Adrenal gland (tissue), 5 donors: ENCODE measurements at regions not wholly inside any gene's neighbourhood (a gene's known extent, or its start where the extent isn't known, plus 50 kb on each side); places are given as distances from the start of the nearest gene placed in this dataset.

Source experiments
- CTCF ChIP-seq, 6 experiments: fragments of 450-650 bp in 4 of 6; fragments of 200-600 bp in 2 of 6; sonication (generic) in 1 of 6; IDR thresholded peaks; 1 replicate in 5 of 6; 2 replicates in 1 of 6; pipeline versions ENCODE4 v1.5.1 to v1.8.0; 2016 to 2021; ENCODE audit warnings: antibody characterized with exemption in 6 of 6, mild to moderate bottlenecking in 2 of 6, moderate library complexity in 1 of 6
- POLR2A ChIP-seq, 2 donors: fragments of 450-650 bp; IDR thresholded peaks; one replicate each; pipeline ENCODE4 v1.6.1; 2017; ENCODE audit warnings: antibody characterized with exemption in 2 of 2, mild to moderate bottlenecking in 2 of 2, moderate library complexity in 1 of 2
- donor health status: DM: no; HTN: no; CAD: no.

- TF ChIP-seq POLR2A (IDR thresholded peaks at IDR 0.05) (no peak), CTCF (IDR thresholded peaks at IDR 0.05) (no peak)
Measured at GRCh38 chr12:66848967-66849366, 170.1 kb upstream of the GRIP1 start.
